Skeletal muscle satellite cell (primary cell): ENCODE measurements at regions not wholly inside any gene's neighbourhood (a gene's known extent, or its start where the extent isn't known, plus 50 kb on each side); places are given as distances from the start of the nearest gene placed in this dataset.

Experiments used
- H3K27me3 ChIP-seq: 2 replicates; pipeline ENCODE4 v1.7.0; 2013; ENCODE audit warnings: low read length; ENCODE audit not compliant: control insufficient read depth, insufficient read depth
- H3K36me3 ChIP-seq: 2 replicates; pipeline ENCODE4 v1.7.0; 2013; ENCODE audit warnings: mild to moderate bottlenecking, control low read depth, low read length; ENCODE audit not compliant: insufficient read depth
- H3K4me1 ChIP-seq: 2 replicates; pipeline ENCODE4 v1.7.0; 2013; ENCODE audit warnings: low read length; ENCODE audit not compliant: control insufficient read depth, insufficient read depth
- H3K4me2 ChIP-seq: 2 replicates; pipeline ENCODE4 v1.7.0; 2013; ENCODE audit warnings: mild to moderate bottlenecking, low read length
- H3K4me3 ChIP-seq: 2 replicates; pipeline ENCODE4 v1.7.0; 2013; ENCODE audit warnings: low read length
- H3K9ac ChIP-seq: 2 replicates; pipeline ENCODE4 v1.7.0; 2013; ENCODE audit warnings: mild to moderate bottlenecking, low read depth, low read length, moderate library complexity
- H3K9me3 ChIP-seq: replicated peaks from 2 replicates; pipeline ENCODE4 v1.7.0; 2013; ENCODE audit warnings: mild to moderate bottlenecking, control low read depth, low read length

DNA sequence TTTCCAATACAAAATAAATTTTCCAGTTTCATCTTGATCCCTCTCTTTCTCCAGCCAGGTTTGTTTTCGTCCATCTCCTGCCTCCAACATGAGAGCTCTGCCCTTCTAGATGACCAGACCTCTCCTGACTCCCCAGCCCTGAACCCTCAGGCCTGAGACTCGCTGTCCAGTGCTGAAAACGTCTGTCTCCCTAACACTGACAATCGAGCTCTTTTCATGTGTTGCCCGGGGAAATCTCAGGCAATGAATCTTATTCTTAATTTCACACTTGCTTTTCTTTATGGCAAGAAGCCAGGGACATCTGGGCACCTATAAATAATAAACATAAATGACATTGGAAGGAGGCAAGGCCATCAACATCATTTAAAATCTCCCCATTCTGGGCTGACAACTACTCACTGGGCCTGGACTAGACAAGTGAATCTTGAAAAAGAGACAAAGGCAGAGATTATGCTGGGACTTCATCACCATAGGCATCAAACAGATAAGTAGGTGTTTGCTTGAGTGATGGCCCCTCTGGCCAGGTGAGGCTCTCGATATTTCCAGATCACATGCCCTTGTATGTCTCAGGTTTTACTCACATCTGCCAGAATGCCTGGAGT, 274.5 kb upstream of the B3GAT1 start:
- Histone ChIP-seq H3K9ac (no peak overlapping the region), H3K9me3 (peaks cover 7% of the 10 kb centered on the region), H3K4me1 (no peaks in the 10 kb centered on the region), H3K4me3 (no peak overlapping the region), H3K36me3 (no peaks in the 10 kb centered on the region), H3K27me3 (no peaks in the 10 kb centered on the region), H3K4me2 (no peak overlapping the region)

DNA sequence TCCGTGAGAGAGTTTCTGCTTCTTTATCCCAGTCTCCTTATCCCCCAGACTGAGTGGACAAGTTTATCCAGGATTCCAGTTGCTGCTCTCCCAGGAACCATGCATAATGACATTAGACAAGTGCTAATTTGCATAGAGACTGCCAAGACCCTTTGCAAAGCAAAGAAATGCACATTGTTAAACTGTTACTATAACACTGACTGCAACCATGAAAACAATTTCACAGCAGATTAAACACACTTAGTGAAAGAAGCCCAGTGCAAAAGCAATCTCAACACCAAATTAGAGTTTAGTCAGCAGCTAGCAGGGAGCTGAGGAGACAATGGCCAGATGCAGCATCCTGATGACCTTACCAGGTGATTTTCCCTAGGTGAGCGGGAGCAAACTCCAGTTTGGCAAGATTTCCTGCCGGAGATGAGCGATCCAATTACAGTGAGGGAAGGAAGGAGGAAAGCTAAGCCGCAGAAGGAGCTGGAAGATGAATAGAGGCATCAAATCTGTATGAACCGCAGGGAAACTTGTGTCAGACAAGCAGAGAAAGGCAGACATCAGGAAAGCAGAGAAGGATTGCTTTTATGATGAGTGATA, 273.8 kb upstream of the B3GAT1 start:
- Histone ChIP-seq H3K9me3 (peaks cover 7% of the 10 kb centered on the region), H3K4me1 (no peaks in the 10 kb centered on the region)

DNA sequence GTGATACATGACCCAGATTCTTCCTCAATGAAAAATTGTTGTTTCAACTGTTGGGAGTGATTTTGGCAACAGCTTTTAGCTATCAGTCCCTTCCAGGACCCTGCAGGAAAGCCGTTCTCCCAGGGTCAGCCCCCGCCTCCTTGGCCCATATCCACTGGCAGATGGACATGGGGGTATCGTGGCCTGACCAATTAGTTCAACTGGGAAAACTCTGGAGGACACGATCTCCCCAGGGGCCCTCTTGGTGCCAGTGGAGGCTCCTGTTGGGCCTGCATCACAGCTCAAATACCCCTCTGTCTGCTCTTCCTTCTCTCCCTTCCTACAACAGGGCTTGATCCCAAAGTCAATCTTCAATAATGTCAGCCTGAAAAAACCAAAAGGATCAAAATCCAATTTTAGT, 272.5 kb upstream of the B3GAT1 start:
- Histone ChIP-seq H3K27me3 (no peaks in the 10 kb centered on the region), H3K9ac (no peak overlapping the region), H3K4me1 (no peaks in the 10 kb centered on the region), H3K36me3 (no peaks in the 10 kb centered on the region), H3K4me2 (no peak overlapping the region), H3K9me3 (peaks cover 7% of the 10 kb centered on the region), H3K4me3 (no peak overlapping the region)

More for the DNA sequence above, 273.8 kb upstream of the B3GAT1 start:
- no peak overlapping the region for H3K4me2 ChIP-seq
- no peak overlapping the region for H3K9ac ChIP-seq
- no peaks in the 10 kb centered on the region for H3K27me3 ChIP-seq
- H3K36me3 ChIP-seq = no peaks in the 10 kb centered on the region
- no peak overlapping the region for H3K4me3 ChIP-seq

DNA sequence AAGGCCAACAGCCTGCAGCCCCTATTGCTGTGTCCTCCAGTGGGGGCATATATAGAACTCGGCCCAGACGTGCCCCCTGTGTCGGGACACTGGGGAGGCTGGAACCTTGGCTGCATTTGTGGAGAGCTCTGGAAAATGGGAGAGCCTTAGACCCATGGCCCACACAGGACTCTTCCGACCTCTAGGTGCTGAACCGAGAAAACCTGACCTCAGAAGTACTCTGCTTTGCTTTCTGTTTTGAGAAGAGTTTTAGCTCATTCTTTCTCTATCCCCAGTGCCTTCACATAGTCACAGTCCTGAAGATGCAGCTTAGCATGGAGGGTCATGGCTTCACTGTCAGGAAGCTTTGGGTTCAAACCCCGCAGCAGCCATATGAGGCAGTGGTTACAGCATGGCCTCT, 271.8 kb upstream of the B3GAT1 start:
- H3K4me3 ChIP-seq = no peak overlapping the region
- no peaks in the 10 kb centered on the region for H3K4me1 ChIP-seq
- H3K36me3 ChIP-seq = no peaks in the 10 kb centered on the region
- peaks cover 7% of the 10 kb centered on the region for H3K9me3 ChIP-seq
- H3K4me2 ChIP-seq = no peak overlapping the region
- H3K27me3 ChIP-seq = no peaks in the 10 kb centered on the region
- H3K9ac ChIP-seq = no peak overlapping the region

DNA sequence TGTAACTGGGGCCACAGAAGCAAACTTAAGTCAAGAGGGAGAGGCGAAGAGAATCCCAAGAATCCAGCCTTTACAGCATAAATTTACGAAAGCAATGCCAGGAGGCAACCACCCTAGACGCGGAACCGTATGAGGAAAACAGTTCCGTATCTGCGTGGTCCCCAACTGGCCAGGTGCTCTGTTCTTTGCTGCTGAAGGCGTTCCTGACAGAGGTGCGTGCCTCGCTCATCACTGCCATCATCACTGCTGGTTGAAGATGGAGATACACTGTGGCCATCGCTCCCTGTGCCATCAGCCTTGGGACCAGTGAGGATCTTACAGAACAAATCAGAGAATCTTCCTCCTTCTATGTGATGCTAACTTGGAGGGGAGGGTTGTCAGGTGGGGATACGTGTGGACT, 270.5 kb upstream of the B3GAT1 start:
- Histone ChIP-seq H3K4me1 (no peaks in the 10 kb centered on the region), H3K27me3 (no peaks in the 10 kb centered on the region), H3K4me2 (no peak overlapping the region), H3K4me3 (no peak overlapping the region), H3K9ac (no peak overlapping the region), H3K36me3 (no peaks in the 10 kb centered on the region), H3K9me3 (peaks cover 8% of the 10 kb centered on the region)

GRCh38 chr11:134679592-134679991, 267.6 kb upstream of the B3GAT1 start:
- Histone ChIP-seq H3K4me3 (no peak overlapping the region), H3K27me3 (no peaks in the 10 kb centered on the region), H3K4me1 (no peaks in the 10 kb centered on the region), H3K9me3 (peaks cover 23% of the 10 kb centered on the region), H3K36me3 (no peaks in the 10 kb centered on the region), H3K9ac (no peak overlapping the region), H3K4me2 (no peak overlapping the region)

DNA sequence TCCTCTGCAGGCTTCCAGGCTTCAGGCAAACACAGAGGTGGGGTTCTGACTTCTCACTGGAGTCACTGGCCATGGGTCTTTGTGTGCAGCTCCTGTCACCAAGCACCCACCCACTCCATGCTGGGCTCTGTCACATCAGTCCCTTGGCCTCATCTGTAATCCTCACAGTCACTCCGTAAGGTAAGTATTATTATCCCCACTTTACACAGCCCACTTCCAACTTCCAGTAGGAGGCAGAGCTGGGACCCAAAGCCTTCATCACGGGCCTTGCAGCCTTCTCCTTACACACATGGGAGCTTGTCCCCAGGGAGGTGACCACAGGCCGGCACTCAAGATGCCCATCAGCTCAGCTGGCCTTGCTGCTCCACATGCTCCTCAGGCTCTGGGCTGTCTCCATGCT, 266.7 kb upstream of the B3GAT1 start:
- Histone ChIP-seq H3K4me1 (no peaks in the 10 kb centered on the region), H3K27me3 (no peaks in the 10 kb centered on the region), H3K36me3 (no peaks in the 10 kb centered on the region), H3K9ac (no peak overlapping the region), H3K4me2 (no peak overlapping the region), H3K4me3 (no peak overlapping the region), H3K9me3 (peaks cover 23% of the 10 kb centered on the region)

- Histone ChIP-seq H3K4me2 (no peak overlapping the region), H3K27me3 (no peaks in the 10 kb centered on the region), H3K9me3 (peaks cover 18% of the 10 kb centered on the region), H3K36me3 (no peaks in the 10 kb centered on the region), H3K9ac (no peak overlapping the region), H3K4me1 (no peaks in the 10 kb centered on the region), H3K4me3 (no peak overlapping the region)
Observed at GRCh38 chr11:134677891-134678551, 266.0 kb upstream of the B3GAT1 start.

DNA sequence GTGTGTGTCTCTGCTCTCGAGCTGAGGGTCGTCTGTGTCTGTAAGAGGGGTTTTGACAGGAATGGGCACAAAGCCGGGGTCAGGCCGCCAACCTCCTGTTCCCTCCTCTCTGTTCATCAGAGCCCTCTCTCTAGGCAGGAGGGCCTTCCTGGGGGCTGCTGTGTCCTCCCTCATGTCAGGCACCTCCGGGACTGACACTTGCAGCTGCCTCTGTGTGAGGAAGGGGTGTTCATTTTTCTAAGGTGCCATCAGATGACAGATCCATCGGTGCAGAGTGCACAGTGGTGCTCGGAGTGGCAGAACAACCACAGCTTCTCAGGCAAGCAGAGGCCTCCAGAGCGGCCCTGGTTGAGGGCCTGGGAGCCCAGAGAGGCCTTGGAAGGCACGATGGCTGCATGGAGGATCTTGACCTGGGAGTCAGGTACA, 265.4 kb upstream of the B3GAT1 start:
- Histone ChIP-seq H3K9me3 (peaks cover 16% of the 10 kb centered on the region), H3K4me1 (no peaks in the 10 kb centered on the region), H3K4me2 (no peak overlapping the region), H3K9ac (no peak overlapping the region), H3K4me3 (no peak overlapping the region), H3K36me3 (no peaks in the 10 kb centered on the region), H3K27me3 (no peaks in the 10 kb centered on the region)

DNA sequence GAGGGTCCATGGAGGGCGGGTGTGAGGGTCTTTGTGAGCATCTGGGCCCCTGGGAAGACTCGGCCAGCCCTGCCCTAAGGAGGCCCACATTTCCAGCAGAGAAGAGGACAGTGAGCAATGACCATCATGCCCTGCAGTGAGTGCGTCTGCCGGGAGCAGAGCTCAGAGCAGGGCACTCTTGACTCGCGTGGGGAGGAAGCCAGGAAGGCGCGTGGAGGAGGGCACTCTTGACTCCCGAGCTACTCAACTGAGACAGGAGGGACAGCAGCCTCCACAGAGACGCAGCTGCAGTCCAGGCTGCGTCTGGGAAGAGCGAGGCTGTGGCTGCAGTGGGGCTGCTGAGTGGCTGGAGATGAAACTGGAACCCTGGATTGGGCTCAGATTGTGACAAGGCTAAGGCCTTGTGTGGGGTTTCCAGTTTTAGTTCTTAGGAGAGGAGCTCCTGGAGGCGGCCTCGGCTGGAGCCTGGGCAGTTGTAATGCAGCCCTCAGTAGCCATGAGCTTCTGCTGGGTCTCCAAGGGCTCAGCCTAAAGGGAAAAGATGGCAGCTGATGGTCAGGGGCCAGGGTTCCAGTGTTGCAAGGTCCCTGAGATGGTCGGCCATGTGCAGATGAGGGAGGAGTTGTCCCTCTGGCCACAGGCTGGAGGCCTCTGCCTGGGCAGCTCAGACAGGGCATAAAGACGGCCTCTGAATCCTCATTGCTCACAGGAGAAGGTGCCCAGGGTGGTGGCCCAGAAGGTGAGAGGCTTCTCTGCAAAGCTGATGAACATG, 264.7 kb upstream of the B3GAT1 start:
- Histone ChIP-seq H3K27me3 (no peaks in the 10 kb centered on the region), H3K36me3 (no peaks in the 10 kb centered on the region), H3K4me3 (no peak overlapping the region), H3K4me1 (no peaks in the 10 kb centered on the region), H3K9ac (no peak overlapping the region), H3K4me2 (no peak overlapping the region), H3K9me3 (peaks cover 19% of the 10 kb centered on the region)

DNA sequence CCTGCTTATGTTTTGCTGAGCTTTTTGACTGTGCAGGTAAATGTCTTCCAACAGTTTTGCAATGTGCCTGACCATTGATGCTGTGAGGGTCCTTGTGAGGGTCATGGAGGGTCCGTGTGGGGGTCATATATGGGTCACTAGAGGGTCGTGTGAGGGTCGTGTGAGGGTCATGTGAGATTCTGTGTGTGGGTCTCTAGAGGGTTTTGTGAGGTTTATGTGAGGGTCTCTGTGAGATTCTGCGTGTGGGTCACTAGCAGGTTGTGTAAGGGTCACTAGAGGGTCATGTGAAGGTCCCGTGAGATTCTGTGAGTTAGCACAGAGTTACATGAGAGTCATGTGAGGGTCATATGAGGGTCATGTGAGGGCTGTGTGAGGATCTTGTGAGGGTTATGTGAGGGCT, 263.9 kb upstream of the B3GAT1 start:
- no peaks in the 10 kb centered on the region for H3K36me3 ChIP-seq
- H3K9me3 ChIP-seq = peaks cover 19% of the 10 kb centered on the region
- no peak overlapping the region for H3K9ac ChIP-seq
- H3K4me1 ChIP-seq = no peaks in the 10 kb centered on the region
- no peaks in the 10 kb centered on the region for H3K27me3 ChIP-seq
- no peak overlapping the region for H3K4me2 ChIP-seq
- no peak overlapping the region for H3K4me3 ChIP-seq
